ENCODE measurements at regions not wholly inside any gene's neighbourhood (a gene's known extent, or its start where the extent isn't known, plus 50 kb on each side); places are given as distances from the start of the nearest gene placed in this dataset.

DNA sequence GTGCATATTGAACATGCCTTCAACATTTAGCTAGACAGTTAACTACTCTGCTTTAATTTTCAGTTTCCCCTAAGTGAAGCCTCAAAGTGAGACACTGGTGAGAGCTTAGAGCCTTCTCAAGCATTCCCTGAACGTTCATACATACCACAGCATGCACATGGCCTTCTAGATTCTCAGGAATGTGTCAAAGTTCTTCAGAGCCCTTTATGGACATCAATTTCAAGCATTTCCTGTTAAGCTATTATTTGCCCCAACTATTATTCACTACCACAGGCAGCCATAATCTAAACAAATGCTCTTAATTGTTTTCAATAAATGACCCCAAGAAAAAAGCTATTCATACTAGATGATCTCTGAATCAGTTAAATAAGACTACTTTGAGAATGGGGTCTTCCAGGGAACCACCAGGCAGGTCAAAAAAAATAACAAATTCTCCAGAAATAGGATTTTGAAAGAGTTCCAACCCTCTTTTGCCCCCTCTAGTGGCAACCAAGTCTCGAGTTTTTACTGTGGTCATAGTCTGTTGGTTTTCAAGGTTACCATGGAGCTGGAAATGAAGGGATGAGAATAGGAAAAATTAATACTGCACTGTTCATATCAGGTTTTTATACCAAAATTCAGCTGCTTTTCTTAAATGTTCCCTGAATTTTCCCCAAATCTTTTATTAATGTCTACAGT lies 235.4 kb downstream of the RAB28 start:
- DNase-seq, result no peak

DNA sequence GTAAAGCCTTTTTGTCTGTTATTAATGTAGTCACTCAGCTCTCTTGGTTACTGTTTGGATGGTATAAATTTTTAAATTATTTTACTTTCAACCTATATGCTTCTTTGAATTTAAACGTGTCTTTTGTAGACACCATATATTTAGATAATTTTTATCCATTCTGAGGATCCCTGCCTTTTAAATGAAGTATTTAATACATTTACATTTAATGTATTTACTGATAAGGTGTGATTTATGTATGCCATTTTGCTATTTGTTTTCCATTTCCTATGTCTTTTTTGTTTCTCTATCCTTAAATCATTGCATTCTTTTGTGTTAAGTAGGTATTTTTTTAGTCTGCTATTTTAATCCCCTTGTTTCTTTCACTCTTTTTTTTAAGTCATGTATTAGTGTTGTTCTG lies 238.0 kb downstream of the RAB28 start:
- no peak for DNase-seq

DNA sequence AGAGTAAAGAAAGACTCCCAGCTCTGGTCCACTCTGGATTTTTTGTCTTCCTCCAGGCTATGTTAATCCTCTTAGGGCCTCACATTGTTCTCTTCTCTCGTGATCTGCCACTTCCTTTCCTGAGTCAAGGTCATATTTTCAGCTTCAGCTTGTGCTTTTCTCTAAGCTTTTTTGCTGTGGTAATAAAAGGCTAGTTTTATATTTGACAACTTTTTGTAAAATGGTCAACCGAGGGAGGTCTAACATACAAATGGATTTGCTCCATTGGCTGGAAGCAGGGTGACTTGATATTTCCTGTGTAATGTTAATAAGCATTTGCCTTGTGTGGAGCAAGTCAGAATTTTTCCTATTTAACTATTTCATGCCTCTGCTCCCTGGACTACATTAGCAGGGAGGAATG lies 239.7 kb downstream of the RAB28 start:
- DNase-seq, result no peak

GRCh38 chr4:13243152-13243551 lies 241.0 kb downstream of the RAB28 start:
- DNase-seq, result no peak

DNA sequence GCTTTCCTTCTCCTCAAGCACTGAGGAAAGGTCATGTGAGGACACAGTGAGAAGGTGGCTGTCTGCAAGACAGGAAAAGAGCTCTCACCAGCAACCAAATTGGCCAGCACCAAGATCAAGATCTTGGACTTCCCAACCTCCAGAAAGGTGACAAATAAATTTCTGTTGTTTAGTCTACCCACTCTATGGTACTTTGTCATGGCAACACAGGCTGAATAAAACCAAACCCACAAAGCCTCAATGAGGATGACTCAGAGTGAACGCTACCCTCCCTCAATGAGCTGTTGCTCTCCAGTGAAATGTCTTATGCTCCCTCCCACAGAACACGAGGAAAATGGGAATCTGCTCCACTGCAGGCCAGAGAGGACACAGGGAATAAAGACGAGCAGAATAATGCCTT lies 244.1 kb downstream of the RAB28 start:
- DNase-seq, result no peak

- no peak for DNase-seq
Measured at GRCh38 chr4:13238936-13239335, 245.2 kb downstream of the RAB28 start.

DNA sequence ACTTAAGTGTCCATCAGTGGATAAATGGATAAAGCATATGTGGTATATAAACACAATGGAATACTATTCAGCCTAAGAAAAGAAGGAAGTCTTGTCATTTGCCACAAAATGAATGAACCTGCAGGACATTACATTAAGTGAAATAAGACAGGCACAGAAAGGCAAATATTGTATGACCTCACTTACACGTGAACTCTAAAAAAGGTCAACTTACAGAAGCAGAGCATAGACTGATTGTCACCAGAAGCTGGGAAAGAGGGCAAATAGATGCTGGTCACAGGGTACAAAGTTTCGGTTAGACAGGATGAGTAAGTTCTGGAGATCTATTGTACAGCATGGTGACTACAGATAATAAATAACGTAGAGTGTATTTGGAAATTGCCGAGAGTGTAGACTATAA lies 247.7 kb downstream of the RAB28 start:
- no peak for DNase-seq

DNA sequence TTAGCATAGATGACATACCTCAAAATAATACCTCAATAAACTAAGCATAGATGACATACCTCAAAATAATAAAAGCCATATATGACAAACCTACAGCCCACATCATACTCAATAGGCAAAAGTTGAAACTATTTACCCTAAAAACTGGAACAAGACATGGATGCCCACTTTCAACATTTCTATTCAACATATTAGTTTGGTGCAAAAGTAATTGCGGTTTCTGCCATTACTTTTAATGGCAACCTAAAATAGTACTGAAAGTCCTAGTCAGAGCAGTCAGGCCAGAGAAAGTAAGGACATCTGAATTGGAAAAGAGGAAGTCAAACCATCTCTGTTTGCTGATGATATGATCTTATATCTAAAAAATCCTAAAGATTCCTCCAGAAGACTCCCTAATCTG lies 250.4 kb downstream of the RAB28 start:
- no peak for DNase-seq

- no peak for DNase-seq
Measured at GRCh38 chr4:13219971-13220370, 264.2 kb downstream of the RAB28 start.

DNA sequence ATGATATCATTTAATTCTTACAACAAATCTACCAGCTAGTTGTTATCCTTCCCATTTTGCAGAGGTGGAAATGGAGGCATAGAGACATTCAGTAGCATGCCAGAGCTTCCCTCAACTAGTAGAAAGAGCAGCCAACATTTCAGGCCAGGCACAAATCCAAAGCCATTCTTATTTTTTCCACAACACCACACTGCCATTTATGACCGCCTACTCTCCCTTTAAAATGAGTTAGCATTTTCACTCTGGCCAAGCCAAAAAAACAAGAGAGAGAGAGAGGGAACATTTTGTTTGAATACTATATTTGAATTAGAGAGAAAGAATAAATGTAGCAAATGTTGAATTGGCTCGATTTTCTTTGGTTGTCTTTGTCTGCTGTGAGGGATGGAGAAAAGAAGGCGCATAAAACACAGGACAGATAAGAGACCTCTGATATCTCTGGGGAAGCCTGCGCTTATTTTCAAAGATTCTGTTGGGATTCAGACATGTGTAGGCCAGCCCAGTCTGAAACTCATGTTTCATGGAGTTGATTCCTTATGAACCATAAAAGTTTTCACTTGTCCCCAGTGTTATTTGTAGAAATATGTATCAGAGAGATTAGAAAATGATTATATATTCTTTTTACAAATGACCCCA lies 265.7 kb downstream of the RAB28 start:
- DNase-seq, result no peak

DNA sequence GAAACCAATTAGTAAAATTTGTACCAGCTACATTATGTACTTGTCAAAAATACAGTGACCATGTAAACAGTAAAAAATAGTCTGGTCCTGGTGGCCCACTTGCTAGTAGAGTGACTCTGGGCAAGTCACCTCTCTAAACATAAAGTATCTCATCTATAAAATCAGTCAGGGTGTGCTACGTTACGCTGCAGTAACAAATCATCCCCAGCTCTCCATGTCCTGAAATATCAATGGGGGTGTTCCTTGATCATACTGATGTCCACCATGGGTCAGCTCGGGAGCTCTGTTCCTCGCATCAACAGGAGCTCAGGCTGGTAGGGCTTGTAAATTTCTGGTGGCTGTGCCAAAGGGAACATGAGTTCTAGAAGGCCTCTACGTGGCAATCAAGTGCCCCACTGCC lies 268.6 kb downstream of the RAB28 start:
- no peak for DNase-seq

GRCh38 chr4:13212936-13213335 lies 271.2 kb downstream of the RAB28 start:
- no peak for DNase-seq

GRCh38 chr4:13209600-13209999 lies 274.5 kb downstream of the RAB28 start:
- DNase-seq, result no peak

DNA sequence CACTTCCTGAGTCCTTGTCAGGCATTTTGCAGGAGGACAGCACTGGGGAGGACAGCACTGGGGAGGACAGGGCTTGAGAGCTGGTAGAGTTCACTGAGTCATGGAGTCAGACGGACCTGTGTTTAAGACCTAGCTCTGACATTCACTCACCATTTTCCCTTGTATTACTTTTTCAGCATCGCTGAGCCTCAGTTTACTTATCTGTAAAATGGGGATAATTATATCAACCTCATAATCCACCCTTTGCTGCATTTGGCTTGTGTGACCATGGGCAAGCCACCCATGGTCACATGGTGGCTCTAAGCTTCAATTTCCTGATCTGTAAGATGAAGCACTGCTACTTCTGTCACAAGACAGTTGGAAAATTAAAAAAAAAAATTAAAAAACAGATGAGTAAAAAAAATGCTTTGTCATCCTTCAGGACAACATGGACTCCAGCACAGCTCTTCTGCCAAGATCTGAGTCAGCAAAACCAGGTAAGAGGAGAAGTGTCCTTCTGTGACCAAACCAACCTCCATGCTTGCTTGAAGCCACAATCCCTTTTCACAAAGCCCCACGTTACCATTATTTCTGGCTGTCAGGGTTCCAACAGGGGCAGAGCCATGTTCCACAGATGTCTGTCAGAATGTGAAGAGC lies 275.5 kb downstream of the RAB28 start:
- DNase-seq, result no peak

DNA sequence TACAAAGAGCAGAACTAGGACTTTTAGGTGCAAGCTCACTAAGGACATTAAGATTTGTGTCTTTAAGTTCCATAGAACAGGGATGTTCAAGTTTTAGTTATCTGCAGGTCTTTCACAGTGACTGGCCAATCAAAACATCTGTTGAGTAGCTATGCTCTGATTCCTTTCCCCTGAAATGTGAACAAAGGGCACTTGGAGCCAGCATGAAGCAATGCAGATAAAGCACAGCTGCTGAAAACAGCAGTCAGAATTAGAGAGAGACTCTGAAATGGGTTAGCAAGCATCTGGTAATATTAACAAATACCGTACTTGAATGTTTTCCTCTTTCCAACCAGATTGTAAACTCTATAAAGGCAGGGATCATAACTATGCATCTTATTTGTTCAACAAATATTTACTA lies 276.9 kb downstream of the RAB28 start:
- no peak for DNase-seq

DNA sequence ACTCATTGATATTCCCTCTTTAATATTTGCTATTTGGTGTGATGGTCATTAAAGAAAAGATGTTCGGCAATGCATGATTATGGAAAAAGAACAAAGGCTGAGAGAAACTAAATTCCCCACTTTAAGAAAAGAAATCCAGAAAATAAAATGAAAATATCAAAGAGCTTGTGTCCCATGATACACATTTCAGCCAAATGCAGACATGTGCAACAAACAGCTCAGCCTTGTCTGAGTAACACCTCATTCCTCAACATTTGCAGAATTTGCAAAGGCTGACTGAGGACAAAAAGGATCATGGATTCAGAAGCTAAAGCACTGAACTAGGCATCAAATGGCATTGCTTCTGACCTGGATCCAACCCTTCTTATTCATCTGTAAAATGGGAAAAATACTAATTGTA lies 281.0 kb downstream of the RAB28 start:
- no peak for DNase-seq

DNA sequence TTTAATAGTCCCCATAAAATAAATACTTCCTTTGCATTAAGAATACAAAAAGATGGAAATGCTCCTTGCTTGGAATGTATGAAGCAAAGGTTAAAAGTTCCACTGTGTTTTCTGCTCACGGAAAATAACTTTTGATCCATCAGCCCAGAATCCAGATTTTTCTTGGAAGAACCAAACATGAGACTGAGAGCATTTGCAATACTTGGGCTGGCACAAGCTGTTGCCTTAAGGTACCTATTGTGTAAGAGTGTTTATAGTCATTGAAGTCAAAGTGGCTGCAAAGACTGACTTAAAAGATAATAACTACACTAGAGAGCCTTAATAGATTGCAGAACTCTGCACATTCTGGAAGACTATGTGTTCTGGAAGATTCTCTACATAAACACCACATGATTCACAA lies 281.4 kb downstream of the RAB28 start:
- no peak for DNase-seq

DNA sequence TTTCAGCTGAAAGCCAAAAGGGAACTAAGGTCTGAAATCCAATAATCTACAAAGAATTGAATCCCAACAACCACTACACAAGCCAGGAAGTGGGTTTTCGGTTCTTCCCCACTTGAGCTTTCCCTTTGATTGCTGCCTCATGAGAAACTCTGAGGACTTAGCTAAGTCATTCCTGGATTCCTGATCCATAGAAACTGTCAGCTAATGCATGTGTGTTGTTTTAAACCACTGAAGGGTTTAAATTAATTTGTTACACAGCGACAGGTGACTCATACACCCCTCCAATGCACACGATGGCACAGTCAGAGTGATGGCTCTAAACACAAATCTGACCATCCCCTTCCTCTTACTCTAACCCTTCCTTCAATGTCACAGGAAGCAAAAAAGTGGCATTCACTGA lies 282.9 kb downstream of the RAB28 start:
- DNase-seq, result no peak

GRCh38 chr4:13196721-13197120 lies 287.4 kb downstream of the RAB28 start:
- DNase-seq, result no peak

DNA sequence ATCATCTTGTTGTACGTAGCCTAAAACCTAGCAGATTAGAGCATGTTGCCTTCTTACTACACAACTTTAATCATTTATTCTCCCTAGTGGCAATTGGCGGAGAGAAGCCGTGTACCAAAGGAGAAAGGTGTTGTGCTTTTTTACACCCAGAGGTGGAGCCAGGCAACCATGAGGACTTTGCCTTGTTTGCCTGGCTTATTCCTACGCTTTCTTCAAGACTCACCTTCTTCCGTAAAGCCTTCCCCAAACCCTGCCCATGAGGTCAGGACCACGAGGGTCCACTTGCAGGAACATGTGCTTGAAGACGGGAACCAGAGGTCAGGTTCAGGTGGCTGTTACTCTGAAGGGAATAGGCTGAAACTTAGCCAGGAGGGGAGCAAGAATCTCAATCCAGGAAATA lies 290.5 kb downstream of the RAB28 start:
- DNase-seq, result no peak

- no peak for DNase-seq
Measured at GRCh38 chr4:13190093-13190721, 293.9 kb downstream of the RAB28 start.

- no peak for DNase-seq
Measured at GRCh38 chr4:13184199-13184598, 299.9 kb downstream of the RAB28 start.

- no peak for DNase-seq
Measured at GRCh38 chr4:13182133-13182532, 302.0 kb downstream of the RAB28 start.

DNA sequence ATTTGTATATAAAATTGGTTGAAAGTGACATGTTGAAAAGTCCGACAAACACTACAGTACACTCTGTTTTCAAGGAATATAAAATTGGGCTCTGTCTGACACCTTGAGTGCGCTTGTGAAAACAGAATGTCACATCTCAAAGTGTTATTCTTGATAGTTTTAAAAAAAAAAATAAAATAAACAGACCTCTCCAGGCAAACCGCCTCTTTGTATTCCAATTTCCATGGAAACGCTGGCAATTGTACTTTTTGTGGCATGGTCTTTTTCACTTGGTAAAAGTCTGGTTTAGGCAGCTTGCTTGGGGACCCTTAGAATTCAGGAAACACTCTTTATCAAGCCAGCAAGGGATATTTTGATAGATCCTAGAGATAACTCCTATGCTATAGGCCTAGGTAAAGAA lies 302.5 kb downstream of the RAB28 start:
- no peak for DNase-seq

All from NCI-H146 (cell line).